Upper lobe of right lung (tissue), 1 donor: ENCODE measurements at regions not wholly inside any gene's neighbourhood (a gene's known extent, or its start where the extent isn't known, plus 50 kb on each side); places are given as distances from the start of the nearest gene placed in this dataset.

Source experiments
- ATAC-seq: fragments of 200-7000 bp; cut with Tn5 transposase; one replicate; pipeline ENCODE4 v1.9.1; 2020; ENCODE audit warnings: mild to moderate bottlenecking, moderate library complexity
- DNase-seq: peaks from one replicate; pipeline ENCODE4 v3.0.0-alpha.2; 2020
- H3K27ac ChIP-seq: fragments of 200-600 bp; one replicate; pipeline ENCODE4 v1.8.0; 2022
- H3K27me3 ChIP-seq: fragments of 200-600 bp; one replicate; pipeline ENCODE4 v1.8.0; 2022; ENCODE audit warnings: mild to moderate bottlenecking
- H3K36me3 ChIP-seq: fragments of 200-600 bp; one replicate; pipeline ENCODE4 v1.8.0; 2022
- H3K4me1 ChIP-seq: fragments of 200-600 bp; one replicate; pipeline ENCODE4 v1.8.0; 2022
- H3K4me3 ChIP-seq: fragments of 200-600 bp; one replicate; pipeline ENCODE4 v1.8.0; 2022; ENCODE audit warnings: mild to moderate bottlenecking
- H3K9me3 ChIP-seq: fragments of 200-600 bp; one replicate; pipeline ENCODE4 v1.8.0; 2022
- CTCF ChIP-seq: fragments of 200-600 bp; IDR thresholded peaks from one replicate; pipeline ENCODE4 v1.8.0; 2022; ENCODE audit warnings: antibody characterized with exemption
- intact Hi-C: fragments of 100-400 bp; cut with DNase I; formaldehyde crosslinking; loops from one replicate; pipeline ENCODE4 v1.11.0; 2022
- donor health status: DM: no; HTN: yes; CAD: no; lungs with severe emphysema.

GRCh38 chr4:126097155-126097799, 782.5 kb downstream of the FAT4 start:
- DNase-seq (no peak), ATAC-seq (no peak)
- Histone ChIP-seq H3K4me3 (no peak overlapping the region), H3K27ac (no peak overlapping the region), H3K27me3 (no peaks in the 10 kb centered on the region), H3K36me3 (no peaks in the 10 kb centered on the region), H3K4me1 (no peaks in the 10 kb centered on the region), H3K9me3 (no peaks in the 10 kb centered on the region)
- intact Hi-C loops = no loop called here
- no peak for TF ChIP-seq CTCF

GRCh38 chr4:126106658-126107057, 791.9 kb downstream of the FAT4 start:
- Histone ChIP-seq H3K4me1 (no peaks in the 10 kb centered on the region), H3K27ac (no peak overlapping the region), H3K36me3 (no peaks in the 10 kb centered on the region), H3K27me3 (no peaks in the 10 kb centered on the region), H3K9me3 (no peaks in the 10 kb centered on the region), H3K4me3 (no peak overlapping the region)
- no peak for ATAC-seq
- intact Hi-C loops = no loop called here
- DNase-seq = no peak
- no peak for TF ChIP-seq CTCF

- Histone ChIP-seq H3K4me3 (no peak overlapping the region), H3K27ac (no peak overlapping the region), H3K27me3 (no peaks in the 10 kb centered on the region), H3K9me3 (no peaks in the 10 kb centered on the region), H3K36me3 (no peaks in the 10 kb centered on the region), H3K4me1 (no peaks in the 10 kb centered on the region)
- intact Hi-C loops = no loop called here
- TF ChIP-seq CTCF = no peak
- DNase-seq = no peak
- ATAC-seq = no peak
Measured at GRCh38 chr4:126109836-126110235, 795.1 kb downstream of the FAT4 start.

GRCh38 chr4:126113058-126113457, 798.3 kb downstream of the FAT4 start:
- TF ChIP-seq CTCF = no peak
- H3K4me3 ChIP-seq = no peak overlapping the region
- H3K27me3 ChIP-seq = no peaks in the 10 kb centered on the region
- no peaks in the 10 kb centered on the region for H3K9me3 ChIP-seq
- DNase-seq (no peak), ATAC-seq (no peak)
- H3K27ac ChIP-seq = no peak overlapping the region
- H3K36me3 ChIP-seq = no peaks in the 10 kb centered on the region
- intact Hi-C loops = no loop called here
- no peaks in the 10 kb centered on the region for H3K4me1 ChIP-seq

GRCh38 chr4:126123611-126124325, 809.0 kb downstream of the FAT4 start:
- Histone ChIP-seq H3K36me3 (no peaks in the 10 kb centered on the region), H3K4me3 (no peak overlapping the region), H3K27ac (no peak overlapping the region), H3K4me1 (no peaks in the 10 kb centered on the region), H3K27me3 (no peaks in the 10 kb centered on the region), H3K9me3 (no peaks in the 10 kb centered on the region)
- intact Hi-C loops = no loop called here
- no peak for DNase-seq
- TF ChIP-seq CTCF = no peak
- ATAC-seq = no peak
